IMR-90 (cell line): ENCODE measurements at regions not wholly inside any gene's neighbourhood (a gene's known extent, or its start where the extent isn't known, plus 50 kb on each side); places are given as distances from the start of the nearest gene placed in this dataset.

ENCODE experiments used
- ATAC-seq: fragments of 200-7000 bp; cut with Tn5 transposase; 2 replicates; pipeline ENCODE4 v1.9.1; 2020; ENCODE audit warnings: low read depth, mild to moderate bottlenecking, moderate library complexity
- BruUV-seq: library from RNA; stranded (reverse); fragments of 400-500 nt; replicated peaks from 2 replicates; lab custom pipeline; 2021; lab: Mats Ljungman, UMichigan
- CTCF ChIA-PET: fragments of 300-600 bp; formaldehyde crosslinking; extraction: SDS; loops from one replicate; lab custom pipeline; 2021; ENCODE audit warnings: antibody characterized with exemption; lab: Yijun Ruan, JAX
- POLR2A ChIA-PET: fragments of 300-600 bp; sonication (Branson Sonifier 250); formaldehyde crosslinking; loops from one replicate; lab custom pipeline; 2022; ENCODE audit warnings: antibody characterized with exemption; ENCODE audit not compliant: unreplicated experiment; lab: Charles Lee
- DNase-seq: peaks from one replicate; pipeline ENCODE4 v3.0.0; 2013
- H2AFZ ChIP-seq: replicated peaks from 2 replicates; pipeline ENCODE3; 2013; ENCODE audit warnings: low read length, mild to moderate bottlenecking; ENCODE audit not compliant: poor library complexity
- H2AK5ac ChIP-seq: 2 replicates; pipeline ENCODE4 v1.6.1; 2013; ENCODE audit warnings: low read depth, low read length, inconsistent platforms
- H2AK9ac ChIP-seq: replicated peaks from 2 replicates; pipeline ENCODE3; 2013; ENCODE audit warnings: mild to moderate bottlenecking, low read depth, low read length, moderate library complexity; ENCODE audit not compliant: poor library complexity
- H2BK120ac ChIP-seq: 2 replicates; pipeline ENCODE4 v1.6.1; 2013; ENCODE audit warnings: low read depth, low read length, inconsistent platforms
- H2BK15ac ChIP-seq: 3 replicates; pipeline ENCODE4 v1.6.1; 2013; ENCODE audit warnings: low read depth, low read length, inconsistent platforms
- H2BK20ac ChIP-seq: 2 replicates; pipeline ENCODE4 v1.6.1; 2013; ENCODE audit warnings: low read depth, mild to moderate bottlenecking, inconsistent platforms, low read length, moderate library complexity
- H2BK5ac ChIP-seq: 2 replicates; pipeline ENCODE4 v1.6.1; 2013; ENCODE audit warnings: mild to moderate bottlenecking, low read depth, low read length, inconsistent platforms; ENCODE audit not compliant: poor library complexity, severe bottlenecking
- H3K14ac ChIP-seq: replicated peaks from 2 replicates; pipeline ENCODE4 v1.6.1; 2013; ENCODE audit warnings: low read depth, low read length, inconsistent platforms
- H3K18ac ChIP-seq: 2 replicates; pipeline ENCODE4 v1.6.1; 2013; ENCODE audit warnings: low read depth, low read length, control low read depth
- H3K23ac ChIP-seq: 2 replicates; pipeline ENCODE4 v1.6.1; 2013; ENCODE audit warnings: low read depth, low read length, inconsistent platforms
- H3K27ac ChIP-seq: 2 replicates; pipeline ENCODE4 v1.5.1; 2013; ENCODE audit warnings: mild to moderate bottlenecking, control low read depth, low read length; ENCODE audit not compliant: insufficient read depth
- H3K27me3 ChIP-seq: 2 replicates; pipeline ENCODE4 v1.6.1; 2013; ENCODE audit warnings: low read length; ENCODE audit not compliant: control insufficient read depth, insufficient read depth
- H3K36me3 ChIP-seq: 2 replicates; pipeline ENCODE4 v1.6.1; 2013; ENCODE audit warnings: low read length, mixed read lengths; ENCODE audit not compliant: control insufficient read depth, insufficient read depth
- H3K4ac ChIP-seq: 2 replicates; pipeline ENCODE4 v1.6.1; 2013; ENCODE audit warnings: low read depth, low read length, inconsistent platforms
- H3K4me1 ChIP-seq: 2 replicates; pipeline ENCODE4 v1.6.1; 2013; ENCODE audit warnings: low read length, mixed read lengths; ENCODE audit not compliant: control insufficient read depth, insufficient read depth
- H3K4me2 ChIP-seq: 2 replicates; pipeline ENCODE4 v1.6.1; 2013; ENCODE audit warnings: low read depth, mild to moderate bottlenecking, control low read depth, low read length, moderate library complexity
- H3K4me3 ChIP-seq: 2 replicates; pipeline ENCODE4 v1.5.1; 2013; ENCODE audit warnings: low read depth, mild to moderate bottlenecking, control low read depth, low read length, moderate library complexity; ENCODE audit not compliant: insufficient read depth
- H3K56ac ChIP-seq: 2 replicates; pipeline ENCODE4 v1.6.1; 2013; ENCODE audit warnings: low read length, inconsistent platforms; ENCODE audit not compliant: insufficient read depth; ENCODE audit errors: extremely low read depth
- H3K79me1 ChIP-seq, 2 experiments: 2 replicates each; pipeline ENCODE4 v1.6.1; 2013; ENCODE audit warnings: low read length in 2 of 2, inconsistent platforms in 1 of 2, low read depth in 1 of 2
- H3K9ac ChIP-seq: 2 replicates; pipeline ENCODE4 v1.6.1; 2013; ENCODE audit warnings: low read depth, low read length, control low read depth
- H3K9me1 ChIP-seq: 2 replicates; pipeline ENCODE4 v1.6.1; 2013; ENCODE audit warnings: low read length, inconsistent platforms; ENCODE audit not compliant: insufficient read depth
- H3K9me3 ChIP-seq: 2 replicates; pipeline ENCODE4 v1.6.1; 2013; ENCODE audit warnings: low read length; ENCODE audit not compliant: control insufficient read depth, insufficient read depth
- H4K20me1 ChIP-seq: 2 replicates; pipeline ENCODE4 v1.6.1; 2013; ENCODE audit warnings: low read length, inconsistent platforms; ENCODE audit not compliant: insufficient read depth
- H4K5ac ChIP-seq: 2 replicates; pipeline ENCODE4 v1.6.1; 2013; ENCODE audit warnings: mild to moderate bottlenecking, low read depth, low read length, control low read depth
- H4K8ac ChIP-seq, 2 experiments: 2 replicates each; pipeline ENCODE4 v1.6.1; 2013; ENCODE audit warnings: low read depth in 2 of 2, low read length in 2 of 2, control low read depth in 1 of 2, inconsistent platforms in 1 of 2
- H4K91ac ChIP-seq: 2 replicates; pipeline ENCODE4 v1.6.1; 2013; ENCODE audit warnings: low read depth, low read length, inconsistent platforms; ENCODE audit not compliant: insufficient read depth
- CHD1 ChIP-seq: IDR thresholded peaks from 2 replicates; pipeline ENCODE4 v1.6.1; 2012; ENCODE audit warnings: low read depth, low read length, improper control_type of control experiment
- MAFK ChIP-seq: IDR thresholded peaks from 2 replicates; pipeline ENCODE4 v1.6.1; 2012; ENCODE audit warnings: low read depth, low read length, improper control_type of control experiment
- NFE2L2 ChIP-seq: fragments of 150-350 bp; IDR thresholded peaks from 2 replicates; pipeline ENCODE4 v1.6.1; 2016; ENCODE audit warnings: low read depth, mild to moderate bottlenecking, low read length
- POLR2A ChIP-seq: IDR thresholded peaks from 2 replicates; pipeline ENCODE4 v1.6.1; 2012; ENCODE audit warnings: mild to moderate bottlenecking, low read depth, low read length
- RFX5 ChIP-seq: IDR thresholded peaks from 2 replicates; pipeline ENCODE4 v1.8.0; 2012; ENCODE audit warnings: low read depth, mild to moderate bottlenecking, low read length, moderate library complexity
- SMC3 ChIP-seq: fragments of 150-350 bp; IDR thresholded peaks from 2 replicates; pipeline ENCODE4 v1.6.1; 2016; ENCODE audit warnings: low read depth, mild to moderate bottlenecking, antibody characterized with exemption, low read length, moderate library complexity
- WGBS, 2 experiments: methylation state at CpG; one replicate each; pipeline versions ENCODE4 v1.1.5 to v1.1.7; 2013; ENCODE audit warnings: missing lambda C conversion rate in 2 of 2; ENCODE audit not compliant: insufficient read length in 1 of 2; ENCODE audit errors: extremely low coverage in 2 of 2; 5-methylcytosine and 5-hydroxymethylcytosine counted together
- dilution Hi-C: fragments of 300-500 bp; cut with HindIII; formaldehyde crosslinking; loops from one replicate; pipeline ENCODE4 v1.14.3; 2018; ENCODE audit warnings: low sequenced_read_pairs; ENCODE audit not compliant: unreplicated experiment
- in situ Hi-C: fragments of 300-500 bp; cut with MboI; formaldehyde crosslinking; loops from 3 replicates; pipeline ENCODE4 v1.14.3; 2019; ENCODE audit warnings: low sequenced_read_pairs, inconsistent platforms, mixed read lengths
- intact Hi-C: fragments of 100-400 bp; cut with micrococcal nuclease; formaldehyde crosslinking; loops from 2 replicates; pipeline ENCODE4 v1.10.0; 2022
- TF ChIP-seq, protein P1 (sequence below): fragments of 150-350 bp; IDR thresholded peaks from 2 replicates; pipeline ENCODE4 v1.6.1; 2017; ENCODE audit warnings: mild to moderate bottlenecking, antibody characterized with exemption, low read length, low read depth
- TF ChIP-seq, protein P2 (sequence below): fragments of 150-350 bp; IDR thresholded peaks from 2 replicates; pipeline ENCODE4 v1.6.1; 2016; ENCODE audit warnings: low read depth, mild to moderate bottlenecking, low read length, moderate library complexity, borderline replicate concordance

DNA sequence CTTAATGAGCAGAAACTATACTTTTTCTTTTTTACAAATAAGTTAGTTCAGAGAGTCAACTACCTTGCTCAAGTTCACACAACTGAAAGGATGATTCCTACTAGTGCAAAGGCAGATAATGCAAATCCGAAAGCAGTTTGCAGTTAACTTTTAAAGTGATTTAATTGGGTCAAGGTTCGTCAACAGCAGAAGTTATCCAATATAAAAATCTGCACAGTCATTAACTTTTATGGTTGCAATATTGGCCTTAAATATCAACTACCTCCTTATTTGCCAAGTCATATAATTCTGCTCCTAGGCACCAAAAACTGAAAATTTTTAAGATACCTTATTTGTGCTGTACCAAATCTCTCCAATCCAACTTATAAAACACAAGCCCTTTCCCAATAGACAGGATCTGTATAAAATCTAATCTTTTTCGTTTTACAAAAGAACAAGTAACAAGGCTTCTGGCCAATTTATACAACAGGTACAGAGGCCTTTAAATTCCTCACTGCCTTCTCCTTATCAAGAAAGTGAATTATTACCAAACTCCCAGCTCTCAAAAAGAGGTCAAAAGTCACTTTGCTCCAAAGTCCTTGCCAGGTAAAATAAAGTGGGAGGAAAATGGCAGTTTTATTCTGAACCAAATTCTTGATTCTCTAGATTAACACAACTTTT lies 416.6 kb upstream of the NECTIN3 start:
- H4K8ac ChIP-seq: no peak overlapping the region
- no peaks in the 10 kb centered on the region for H3K9me3 ChIP-seq
- H3K9me1 ChIP-seq: 0 out of 2 replicates have a peak, but pooled peaks cover 2% of the 10 kb centered on the region
- H3K36me3 ChIP-seq: no peaks in the 10 kb centered on the region
- H2AK9ac ChIP-seq: no peak overlapping the region
- BruUV-seq: no TSS peak
- no peak overlapping the region for H3K4me3 ChIP-seq
- no peak overlapping the region for H3K4ac ChIP-seq
- H2BK120ac ChIP-seq: no peak overlapping the region
- intact Hi-C loops: no loop called here
- H4K5ac ChIP-seq: no peak overlapping the region
- no CpG with 5 or more reads among the region's 3 CpGs for WGBS, 2 experiments
- no peak overlapping the region for H3K9ac ChIP-seq
- no peak overlapping the region for H3K18ac ChIP-seq
- H2AFZ ChIP-seq: no peak overlapping the region
- H3K14ac ChIP-seq: no peak overlapping the region
- H2BK5ac ChIP-seq: no peak overlapping the region
- no peak overlapping the region for H4K91ac ChIP-seq
- no peaks in the 10 kb centered on the region for H4K20me1 ChIP-seq
- H3K56ac ChIP-seq: no peak overlapping the region
- no peaks in the 10 kb centered on the region for H3K79me1 ChIP-seq
- TF ChIP-seq, protein P1, sequence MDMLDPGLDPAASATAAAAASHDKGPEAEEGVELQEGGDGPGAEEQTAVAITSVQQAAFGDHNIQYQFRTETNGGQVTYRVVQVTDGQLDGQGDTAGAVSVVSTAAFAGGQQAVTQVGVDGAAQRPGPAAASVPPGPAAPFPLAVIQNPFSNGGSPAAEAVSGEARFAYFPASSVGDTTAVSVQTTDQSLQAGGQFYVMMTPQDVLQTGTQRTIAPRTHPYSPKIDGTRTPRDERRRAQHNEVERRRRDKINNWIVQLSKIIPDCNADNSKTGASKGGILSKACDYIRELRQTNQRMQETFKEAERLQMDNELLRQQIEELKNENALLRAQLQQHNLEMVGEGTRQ: no peak
- TF ChIP-seq POLR2A (no peak), MAFK (0 out of 2 replicates have a peak, but pooled peaks have one; percentile 15), CHD1 (no peak), NFE2L2 (peak; percentile 26; the same call in 1 of the 2 replicates), SMC3 (no peak), RFX5 (no peak)
- TF ChIP-seq, protein P2, sequence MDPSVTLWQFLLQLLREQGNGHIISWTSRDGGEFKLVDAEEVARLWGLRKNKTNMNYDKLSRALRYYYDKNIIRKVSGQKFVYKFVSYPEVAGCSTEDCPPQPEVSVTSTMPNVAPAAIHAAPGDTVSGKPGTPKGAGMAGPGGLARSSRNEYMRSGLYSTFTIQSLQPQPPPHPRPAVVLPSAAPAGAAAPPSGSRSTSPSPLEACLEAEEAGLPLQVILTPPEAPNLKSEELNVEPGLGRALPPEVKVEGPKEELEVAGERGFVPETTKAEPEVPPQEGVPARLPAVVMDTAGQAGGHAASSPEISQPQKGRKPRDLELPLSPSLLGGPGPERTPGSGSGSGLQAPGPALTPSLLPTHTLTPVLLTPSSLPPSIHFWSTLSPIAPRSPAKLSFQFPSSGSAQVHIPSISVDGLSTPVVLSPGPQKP: no peak
- H2BK20ac ChIP-seq: no peak overlapping the region
- ATAC-seq (no peak), DNase-seq (no peak)
- peaks cover 4% of the 10 kb centered on the region; the same call in 1 of the 2 replicates for H3K4me1 ChIP-seq
- in situ Hi-C loops: no loop called here
- no peak overlapping the region for H3K23ac ChIP-seq
- no peak overlapping the region for H3K27ac ChIP-seq
- POLR2A ChIA-PET: no interaction called here
- dilution Hi-C loops: no loop called here
- no peak overlapping the region for H2AK5ac ChIP-seq
- no peaks in the 10 kb centered on the region for H3K27me3 ChIP-seq
- no peak overlapping the region for H3K4me2 ChIP-seq
- CTCF ChIA-PET: no interaction called here
- H2BK15ac ChIP-seq: no peak overlapping the region
